Left ventricle myocardium inferior (tissue), 1 donor: ENCODE measurements at regions not wholly inside any gene's neighbourhood (a gene's known extent, or its start where the extent isn't known, plus 50 kb on each side); places are given as distances from the start of the nearest gene placed in this dataset.

Source experiments
- DNase-seq: peaks from one replicate; pipeline ENCODE4 v3.0.0-alpha.2; 2020
- H3K27ac ChIP-seq: fragments of 200-600 bp; replicated peaks from 2 replicates; pipeline ENCODE4 v1.8.0; 2021
- H3K27me3 ChIP-seq: fragments of 200-600 bp; 2 replicates; pipeline ENCODE4 v1.8.0; 2021; ENCODE audit warnings: low read depth
- H3K36me3 ChIP-seq: fragments of 200-600 bp; 2 replicates; pipeline ENCODE4 v1.8.0; 2021
- H3K4me1 ChIP-seq: fragments of 200-600 bp; 2 replicates; pipeline ENCODE4 v1.8.0; 2021
- H3K4me3 ChIP-seq: fragments of 200-600 bp; 2 replicates; pipeline ENCODE4 v1.8.0; 2021; ENCODE audit warnings: mild to moderate bottlenecking, moderate library complexity
- H3K9me3 ChIP-seq: fragments of 200-600 bp; replicated peaks from 2 replicates; pipeline ENCODE4 v1.8.0; 2021
- CTCF ChIP-seq: fragments of 200-600 bp; IDR thresholded peaks from 2 replicates; pipeline ENCODE4 v1.8.0; 2021; ENCODE audit warnings: antibody characterized with exemption, mild to moderate bottlenecking, borderline replicate concordance
- intact Hi-C: fragments of 100-400 bp; cut with micrococcal nuclease; formaldehyde crosslinking; loops from one replicate; pipeline ENCODE4 v1.11.0; 2022
- donor health status: DM: no; HTN: yes; CAD: no; lungs with severe emphysema.

GRCh38 chr12:94855853-94856252, 147.6 kb downstream of the NDUFA12 start:
- H3K27ac ChIP-seq: no peak overlapping the region
- intact Hi-C loops: no loop called here
- no peak for TF ChIP-seq CTCF

GRCh38 chr12:94851396-94852028, 152.0 kb downstream of the NDUFA12 start:
- no peak for DNase-seq
- no peaks in the 10 kb centered on the region for H3K4me1 ChIP-seq
- no peak overlapping the region for H3K4me3 ChIP-seq
- H3K9me3 ChIP-seq: peaks cover 7% of the 10 kb centered on the region
- H3K27me3 ChIP-seq: peaks cover 17% of the 10 kb centered on the region
- no peak for TF ChIP-seq CTCF
- H3K36me3 ChIP-seq: no peaks in the 10 kb centered on the region
- H3K27ac ChIP-seq: no peak overlapping the region
- intact Hi-C loops: no loop called here

More at GRCh38 chr12:94855853-94856252, 147.6 kb downstream of the NDUFA12 start:
- H3K4me1 ChIP-seq: no peaks in the 10 kb centered on the region
- H3K27me3 ChIP-seq: peaks cover 12% of the 10 kb centered on the region
- H3K9me3 ChIP-seq: peaks cover 11% of the 10 kb centered on the region
- no peak overlapping the region for H3K4me3 ChIP-seq
- H3K36me3 ChIP-seq: no peaks in the 10 kb centered on the region
- DNase-seq: no peak

- Histone ChIP-seq H3K4me3 (no peak overlapping the region), H3K9me3 (peaks cover 7% of the 10 kb centered on the region), H3K27ac (no peak overlapping the region), H3K4me1 (no peaks in the 10 kb centered on the region), H3K27me3 (peaks cover 30% of the 10 kb centered on the region), H3K36me3 (no peaks in the 10 kb centered on the region)
- intact Hi-C loops: no loop called here
- no peak for DNase-seq
- no peak for TF ChIP-seq CTCF
Observed at GRCh38 chr12:94849411-94849976, 154.0 kb downstream of the NDUFA12 start.

- no peak overlapping the region for H3K27ac ChIP-seq
- H3K4me3 ChIP-seq: no peak overlapping the region
- H3K9me3 ChIP-seq: peaks cover 7% of the 10 kb centered on the region
- H3K36me3 ChIP-seq: no peaks in the 10 kb centered on the region
- no peak for TF ChIP-seq CTCF
- intact Hi-C loops: no loop called here
- no peak for DNase-seq
- no peaks in the 10 kb centered on the region for H3K4me1 ChIP-seq
- H3K27me3 ChIP-seq: peaks cover 30% of the 10 kb centered on the region
Observed at GRCh38 chr12:94848966-94849365, 154.5 kb downstream of the NDUFA12 start.

GRCh38 chr12:94845110-94845509, 158.4 kb downstream of the NDUFA12 start:
- no peak overlapping the region for H3K4me3 ChIP-seq
- no peak for TF ChIP-seq CTCF
- DNase-seq: no peak
- no peaks in the 10 kb centered on the region for H3K9me3 ChIP-seq
- no peak overlapping the region for H3K27ac ChIP-seq
- H3K36me3 ChIP-seq: no peaks in the 10 kb centered on the region
- peaks cover 31% of the 10 kb centered on the region for H3K27me3 ChIP-seq
- no peaks in the 10 kb centered on the region for H3K4me1 ChIP-seq
- intact Hi-C loops: no loop called here
